Dendritic cell treated with granulocyte-macrophage colony-stimulating factor and Interleukin-4, amounts not matched to agents 40 ng/mL and 50 ng/mL, for 4 days (primary cell): ENCODE measurements at regions not wholly inside any gene's neighbourhood (a gene's known extent, or its start where the extent isn't known, plus 50 kb on each side); places are given as distances from the start of the nearest gene placed in this dataset.

Experiments
- H3K27ac Mint-ChIP-seq: one replicate; pipeline ENCODE4 v1.8.0; 2022; ENCODE audit warnings: mild to moderate bottlenecking, mixed read lengths
- H3K27me3 Mint-ChIP-seq: one replicate; pipeline ENCODE4 v1.8.0; 2022; ENCODE audit warnings: mild to moderate bottlenecking, mixed read lengths
- H3K36me3 Mint-ChIP-seq: one replicate; pipeline ENCODE4 v1.8.0; 2022; ENCODE audit warnings: low read depth, mixed read lengths
- H3K4me1 Mint-ChIP-seq: one replicate; pipeline ENCODE4 v1.8.0; 2022; ENCODE audit warnings: low read depth, mixed read lengths
- H3K4me3 Mint-ChIP-seq: one replicate; pipeline ENCODE4 v1.8.0; 2022; ENCODE audit warnings: mild to moderate bottlenecking, moderate library complexity, mixed read lengths
- H3K9me3 Mint-ChIP-seq: one replicate; pipeline ENCODE4 v1.8.0; 2022; ENCODE audit warnings: mixed read lengths
- intact Hi-C: fragments of 100-400 bp; cut with micrococcal nuclease; formaldehyde crosslinking; loops from one replicate; pipeline ENCODE4 v1.15.0; 2022

DNA sequence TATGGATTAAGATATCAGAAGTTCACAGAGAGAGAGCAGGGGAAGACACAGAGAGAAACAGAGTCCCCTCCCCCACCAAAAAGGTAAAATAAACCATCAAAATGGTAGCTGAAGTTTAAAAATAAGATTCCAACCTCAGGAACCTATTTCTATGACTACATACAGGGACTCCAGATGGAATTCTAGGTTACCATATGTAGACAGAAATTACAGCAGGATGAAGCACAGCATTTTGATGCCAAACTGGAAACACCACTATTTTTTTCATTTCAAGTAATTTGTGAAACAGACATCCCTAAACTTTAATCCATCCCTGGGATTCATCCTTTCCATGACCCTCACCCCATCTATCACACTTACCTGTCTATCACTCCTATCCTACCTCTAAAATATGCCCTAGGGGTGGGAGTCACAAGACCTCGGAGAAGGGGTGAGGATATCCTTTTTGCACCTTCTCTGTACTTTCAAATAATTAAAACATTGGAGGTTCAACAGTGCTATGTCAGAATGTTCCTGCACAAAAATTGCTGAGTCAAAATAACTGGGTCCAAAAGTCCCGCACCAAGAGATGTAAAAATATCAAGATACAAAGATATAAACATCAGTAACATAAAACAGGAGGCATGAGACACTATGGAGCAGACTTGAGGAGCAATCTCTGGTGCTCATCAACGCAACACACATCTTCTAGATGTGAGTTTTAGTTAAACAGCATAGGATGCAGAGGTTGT, 344.5 kb upstream of the RASGEF1B start:
- H3K27me3 Mint-ChIP-seq, result no peaks in the 10 kb centered on the region
- intact Hi-C loops, result no loop called here
- H3K4me1 Mint-ChIP-seq, result peaks cover 12% of the 10 kb centered on the region
- H3K27ac Mint-ChIP-seq, result no peak overlapping the region
- H3K4me3 Mint-ChIP-seq, result no peak overlapping the region
- H3K9me3 Mint-ChIP-seq, result no peaks in the 10 kb centered on the region
- no peaks in the 10 kb centered on the region for H3K36me3 Mint-ChIP-seq

- no peaks in the 10 kb centered on the region for H3K36me3 Mint-ChIP-seq
- H3K9me3 Mint-ChIP-seq, result no peaks in the 10 kb centered on the region
- intact Hi-C loops, result no loop called here
- H3K27ac Mint-ChIP-seq, result no peak overlapping the region
- H3K4me3 Mint-ChIP-seq, result no peak overlapping the region
- H3K4me1 Mint-ChIP-seq, result peaks cover 12% of the 10 kb centered on the region
- no peaks in the 10 kb centered on the region for H3K27me3 Mint-ChIP-seq
Measured at GRCh38 chr4:81814987-81815541, 343.4 kb upstream of the RASGEF1B start.

DNA sequence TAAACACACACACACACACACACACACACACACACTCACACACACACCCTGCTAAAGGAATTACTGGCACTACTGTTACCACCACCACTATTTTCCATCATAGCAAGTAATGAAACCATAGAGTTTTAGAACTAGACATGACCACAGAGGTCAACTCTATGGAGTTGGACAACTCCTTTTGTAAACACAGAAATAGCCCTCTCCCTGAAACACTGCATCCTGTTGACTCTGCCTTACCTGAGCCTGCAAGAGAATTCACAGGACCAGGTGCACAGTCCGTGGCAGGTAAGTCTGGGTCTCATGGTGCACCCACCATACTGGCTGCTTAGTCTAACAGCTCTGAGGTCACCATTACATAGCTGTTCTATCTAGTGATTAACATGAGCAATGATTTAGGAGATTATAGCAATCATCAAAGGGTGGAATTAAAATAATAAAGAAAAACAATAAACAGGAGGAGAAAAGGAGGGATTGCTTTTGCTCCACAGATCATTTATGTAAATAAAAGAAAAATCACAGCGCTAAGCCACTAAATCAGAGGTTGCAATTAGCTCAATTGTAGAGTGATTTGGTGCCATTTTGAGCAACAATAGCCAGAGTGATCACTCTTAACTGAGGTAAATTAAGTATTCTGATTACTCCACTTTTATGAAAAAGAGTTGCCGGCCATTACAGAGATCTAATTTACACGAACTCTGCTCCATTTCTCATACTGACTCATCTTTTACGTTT, 340.0 kb upstream of the RASGEF1B start:
- intact Hi-C loops, result no loop called here
- H3K27me3 Mint-ChIP-seq, result no peaks in the 10 kb centered on the region
- H3K27ac Mint-ChIP-seq, result no peak overlapping the region
- no peaks in the 10 kb centered on the region for H3K36me3 Mint-ChIP-seq
- no peaks in the 10 kb centered on the region for H3K9me3 Mint-ChIP-seq
- no peak overlapping the region for H3K4me3 Mint-ChIP-seq
- peaks cover 12% of the 10 kb centered on the region for H3K4me1 Mint-ChIP-seq

- Mint-ChIP-seq H3K4me3 (no peak overlapping the region), H3K27me3 (peaks cover 2% of the 10 kb centered on the region), H3K27ac (no peak overlapping the region), H3K4me1 (no peaks in the 10 kb centered on the region), H3K36me3 (no peaks in the 10 kb centered on the region), H3K9me3 (no peaks in the 10 kb centered on the region)
- intact Hi-C loops, result no loop called here
Measured at GRCh38 chr4:81808011-81808672, 336.4 kb upstream of the RASGEF1B start.

- no peaks in the 10 kb centered on the region for H3K36me3 Mint-ChIP-seq
- H3K4me1 Mint-ChIP-seq, result no peaks in the 10 kb centered on the region
- no peak overlapping the region for H3K27ac Mint-ChIP-seq
- intact Hi-C loops, result no loop called here
- H3K9me3 Mint-ChIP-seq, result no peaks in the 10 kb centered on the region
- no peak overlapping the region for H3K4me3 Mint-ChIP-seq
- H3K27me3 Mint-ChIP-seq, result peaks cover 2% of the 10 kb centered on the region
Measured at GRCh38 chr4:81807386-81807785, 335.7 kb upstream of the RASGEF1B start.

GRCh38 chr4:81806485-81806884, 334.8 kb upstream of the RASGEF1B start:
- no peaks in the 10 kb centered on the region for H3K9me3 Mint-ChIP-seq
- no peaks in the 10 kb centered on the region for H3K4me1 Mint-ChIP-seq
- peaks cover 2% of the 10 kb centered on the region for H3K27me3 Mint-ChIP-seq
- intact Hi-C loops, result no loop called here
- H3K36me3 Mint-ChIP-seq, result no peaks in the 10 kb centered on the region
- no peak overlapping the region for H3K27ac Mint-ChIP-seq
- H3K4me3 Mint-ChIP-seq, result no peak overlapping the region

- Mint-ChIP-seq H3K4me1 (no peaks in the 10 kb centered on the region), H3K9me3 (no peaks in the 10 kb centered on the region), H3K4me3 (no peak overlapping the region), H3K36me3 (no peaks in the 10 kb centered on the region), H3K27me3 (peaks cover 2% of the 10 kb centered on the region), H3K27ac (no peak overlapping the region)
- intact Hi-C loops, result no loop called here
Measured at GRCh38 chr4:81804849-81805248, 333.1 kb upstream of the RASGEF1B start.

GRCh38 chr4:81802285-81802846, 330.7 kb upstream of the RASGEF1B start:
- H3K27me3 Mint-ChIP-seq, result peaks cover 2% of the 10 kb centered on the region
- intact Hi-C loops, result no loop called here
- H3K4me3 Mint-ChIP-seq, result no peak overlapping the region
- peaks cover 4% of the 10 kb centered on the region for H3K9me3 Mint-ChIP-seq
- no peaks in the 10 kb centered on the region for H3K4me1 Mint-ChIP-seq
- H3K27ac Mint-ChIP-seq, result no peak overlapping the region
- H3K36me3 Mint-ChIP-seq, result no peaks in the 10 kb centered on the region

DNA sequence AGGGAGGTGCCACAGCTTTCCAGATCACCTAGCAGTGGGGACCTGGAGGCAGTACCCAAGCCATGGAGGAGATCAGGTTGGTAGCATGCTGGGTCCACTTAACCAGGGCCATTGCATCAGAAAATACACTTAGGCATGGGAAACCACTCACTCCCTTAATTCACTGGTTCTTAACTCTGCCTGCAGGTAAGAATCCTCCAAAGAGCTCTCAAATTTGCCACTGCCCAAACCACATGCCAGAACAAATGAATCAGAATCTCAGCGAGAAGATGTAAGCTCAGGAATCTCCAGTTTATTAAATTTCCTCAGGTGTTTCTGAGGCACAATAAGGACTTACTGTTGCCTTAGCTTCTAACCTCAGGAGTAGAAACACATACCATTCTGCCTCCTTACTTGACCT, 327.7 kb upstream of the RASGEF1B start:
- no peak overlapping the region for H3K27ac Mint-ChIP-seq

GRCh38 chr4:81796790-81797528, 325.3 kb upstream of the RASGEF1B start:
- intact Hi-C loops, result no loop called here

More for the DNA sequence above, 327.7 kb upstream of the RASGEF1B start:
- peaks cover 12% of the 10 kb centered on the region for H3K9me3 Mint-ChIP-seq
- H3K27me3 Mint-ChIP-seq, result no peaks in the 10 kb centered on the region
- H3K4me1 Mint-ChIP-seq, result no peaks in the 10 kb centered on the region
- intact Hi-C loops, result no loop called here
- H3K4me3 Mint-ChIP-seq, result no peak overlapping the region
- H3K36me3 Mint-ChIP-seq, result no peaks in the 10 kb centered on the region

GRCh38 chr4:81792521-81792920, 320.8 kb upstream of the RASGEF1B start:
- intact Hi-C loops, result no loop called here
- no peaks in the 10 kb centered on the region for H3K4me1 Mint-ChIP-seq
- H3K9me3 Mint-ChIP-seq, result peaks cover 10% of the 10 kb centered on the region
- H3K4me3 Mint-ChIP-seq, result no peak overlapping the region
- H3K27ac Mint-ChIP-seq, result no peak overlapping the region
- no peaks in the 10 kb centered on the region for H3K36me3 Mint-ChIP-seq
- H3K27me3 Mint-ChIP-seq, result no peaks in the 10 kb centered on the region

More at GRCh38 chr4:81796790-81797528, 325.3 kb upstream of the RASGEF1B start:
- H3K4me3 Mint-ChIP-seq, result no peak overlapping the region
- no peaks in the 10 kb centered on the region for H3K4me1 Mint-ChIP-seq
- H3K27me3 Mint-ChIP-seq, result no peaks in the 10 kb centered on the region
- H3K36me3 Mint-ChIP-seq, result no peaks in the 10 kb centered on the region
- peaks cover 12% of the 10 kb centered on the region for H3K9me3 Mint-ChIP-seq
- H3K27ac Mint-ChIP-seq, result no peak overlapping the region

DNA sequence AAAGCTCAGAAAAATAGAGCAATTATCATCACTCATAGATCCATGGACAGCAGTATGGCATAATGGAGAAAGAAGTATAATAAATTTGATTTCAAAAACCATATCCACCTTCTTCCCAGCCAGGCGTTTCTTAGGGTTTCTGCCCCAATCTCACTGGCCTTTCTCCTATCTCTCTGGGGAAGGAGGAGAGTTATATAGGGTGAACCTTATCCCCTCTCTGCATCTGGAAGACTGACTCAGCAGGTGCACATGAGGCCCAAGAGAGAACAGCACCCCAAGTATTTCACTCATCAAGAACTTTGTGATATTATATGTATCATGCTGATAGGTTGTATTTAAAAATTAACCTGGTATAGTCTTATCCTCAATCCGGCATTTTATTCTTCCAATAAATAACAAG, 318.8 kb upstream of the RASGEF1B start:
- Mint-ChIP-seq H3K4me3 (no peak overlapping the region), H3K9me3 (no peaks in the 10 kb centered on the region), H3K36me3 (no peaks in the 10 kb centered on the region), H3K4me1 (peaks cover 9% of the 10 kb centered on the region), H3K27me3 (no peaks in the 10 kb centered on the region), H3K27ac (no peak overlapping the region)
- intact Hi-C loops, result no loop called here

DNA sequence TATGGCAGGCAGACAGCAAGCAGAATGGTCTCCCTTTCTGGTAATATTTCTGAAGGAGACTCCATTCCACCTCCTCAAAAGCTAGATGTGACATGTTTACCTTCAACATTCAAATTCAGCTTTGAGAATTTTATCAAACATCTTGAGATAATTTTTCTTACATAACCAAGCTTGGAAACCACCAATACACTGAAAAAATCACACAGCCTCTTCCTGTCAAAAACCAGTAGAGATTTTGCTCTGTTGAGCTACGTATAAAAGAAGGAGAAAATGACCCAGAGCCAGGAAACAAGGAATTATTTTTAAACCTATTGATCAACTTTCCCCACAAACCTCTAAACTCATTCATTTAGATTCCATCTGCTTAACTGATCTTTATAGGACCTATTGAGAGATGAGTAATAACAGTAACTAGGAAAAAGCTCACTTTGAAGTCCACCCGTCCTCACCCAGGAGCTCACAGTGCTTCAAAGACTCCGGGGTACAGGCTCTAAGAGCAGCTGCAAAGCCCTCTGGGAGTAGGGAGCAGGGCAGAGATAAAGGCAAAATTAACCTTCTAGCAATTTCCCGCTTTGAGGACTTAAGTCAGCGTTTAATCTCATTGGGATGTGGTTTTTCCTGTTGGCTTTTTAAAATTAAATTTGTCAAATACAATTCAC, 318.2 kb upstream of the RASGEF1B start:
- Mint-ChIP-seq H3K4me3 (no peak overlapping the region), H3K27me3 (no peaks in the 10 kb centered on the region), H3K36me3 (no peaks in the 10 kb centered on the region), H3K4me1 (peaks cover 9% of the 10 kb centered on the region), H3K27ac (no peak overlapping the region), H3K9me3 (no peaks in the 10 kb centered on the region)
- intact Hi-C loops, result no loop called here
